Spleen (tissue), 7 donors: ENCODE measurements at regions not wholly inside any gene's neighbourhood (a gene's known extent, or its start where the extent isn't known, plus 50 kb on each side); places are given as distances from the start of the nearest gene placed in this dataset.

Source experiments
- CTCF ChIP-seq, 11 experiments: fragments of 200-600 bp in 7 of 11; fragments of 450-650 bp in 4 of 11; sonication (generic) in 4 of 11; IDR thresholded peaks in 8 of 11; conservative IDR thresholded peaks in 3 of 11; 1 replicate in 7 of 11; 2 replicates in 4 of 11; pipeline versions ENCODE4 v1.4.0 to v1.8.0; 2016 to 2021; ENCODE audit warnings: antibody characterized with exemption in 11 of 11, inconsistent platforms in 4 of 11, mild to moderate bottlenecking in 1 of 11
- POLR2A ChIP-seq, 3 donors: fragments of 450-650 bp; IDR thresholded peaks; one replicate each; pipeline ENCODE4 v1.5.1; 2017; ENCODE audit warnings: antibody characterized with exemption in 3 of 3, mild to moderate bottlenecking in 1 of 3
- POLR2AphosphoS5 ChIP-seq, 3 donors: sonication (generic); formaldehyde crosslinking; IDR thresholded peaks; one replicate each; pipeline ENCODE4 v1.5.1; 2017; ENCODE audit warnings: antibody characterized with exemption in 3 of 3
- donor health status: DM: no; HTN: no; CAD: no; lungs with moderate emphysema.
- donor health status: DM: no; HTN: no; CAD: no.
- donor health status: DM: no; HTN: no; CAD: no.

GRCh38 chr21:24223624-24224023, 1383.7 kb downstream of the MRPL39 start:
- TF ChIP-seq CTCF (IDR thresholded peaks at IDR 0.05 in 8 of 11, conservative IDR thresholded peaks at IDR 0.05 in 3 of 11) (no peak), POLR2AphosphoS5 (IDR thresholded peaks at IDR 0.05) (no peak), POLR2A (IDR thresholded peaks at IDR 0.05) (no peak)
